Medulla oblongata (tissue), 1 donor: ENCODE measurements at regions not wholly inside any gene's neighbourhood (a gene's known extent, or its start where the extent isn't known, plus 50 kb on each side); places are given as distances from the start of the nearest gene placed in this dataset.

Experiments
- DNase-seq: peaks from one replicate; pipeline ENCODE4 v3.0.0-alpha.2; 2015; ENCODE audit errors: extremely low spot score

GRCh38 chr9:87280421-87280820, 217.2 kb upstream of the DAPK1 start:
- no peak for DNase-seq

DNA sequence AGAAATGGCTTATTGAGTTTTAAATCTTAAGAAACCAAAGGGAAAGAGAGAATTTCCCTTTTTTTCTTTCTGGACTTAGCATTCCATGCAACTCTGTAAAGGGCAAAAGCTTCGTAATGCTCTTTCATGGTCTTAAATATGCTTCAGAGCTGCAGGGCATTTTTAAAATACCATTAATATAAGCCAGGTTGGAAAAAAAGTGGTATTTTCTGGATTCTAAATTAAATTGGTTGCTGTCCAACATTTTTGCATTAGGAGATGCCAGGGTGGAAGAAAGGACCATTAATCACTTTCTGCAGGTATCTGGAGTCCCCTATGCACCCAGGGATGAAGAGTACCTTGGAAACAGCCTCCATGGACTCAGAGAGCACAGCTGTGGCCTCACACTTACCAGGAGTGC, 215.1 kb upstream of the DAPK1 start:
- DNase-seq = no peak

- DNase-seq = no peak
Observed at GRCh38 chr9:87283585-87283984, 214.1 kb upstream of the DAPK1 start.

- no peak for DNase-seq
Observed at GRCh38 chr9:87285183-87285850, 212.3 kb upstream of the DAPK1 start.

- no peak for DNase-seq
Observed at GRCh38 chr9:87286506-87286905, 211.2 kb upstream of the DAPK1 start.

GRCh38 chr9:87290241-87291052, 207.2 kb upstream of the DAPK1 start:
- no peak for DNase-seq

- no peak for DNase-seq
Observed at GRCh38 chr9:87292449-87293191, 205.0 kb upstream of the DAPK1 start.

DNA sequence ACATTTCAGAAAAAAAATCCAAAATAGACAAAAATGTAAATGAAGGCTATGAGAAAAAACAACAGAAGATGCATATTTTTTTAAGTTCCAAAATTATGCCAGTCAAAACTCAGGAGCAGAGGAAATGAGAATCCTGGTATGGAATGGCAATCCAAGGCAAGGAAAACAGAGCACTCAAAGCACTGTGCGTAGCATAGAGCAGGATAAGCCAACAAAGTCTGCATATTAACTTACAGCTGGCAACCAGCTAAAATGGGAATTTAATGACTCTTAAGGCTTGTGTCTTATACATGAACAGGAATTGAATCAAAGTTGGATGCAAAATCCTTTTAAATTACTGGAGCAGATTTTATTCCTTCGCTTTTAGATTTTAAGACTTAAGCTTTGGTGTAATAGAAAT, 203.5 kb upstream of the DAPK1 start:
- no peak for DNase-seq

DNA sequence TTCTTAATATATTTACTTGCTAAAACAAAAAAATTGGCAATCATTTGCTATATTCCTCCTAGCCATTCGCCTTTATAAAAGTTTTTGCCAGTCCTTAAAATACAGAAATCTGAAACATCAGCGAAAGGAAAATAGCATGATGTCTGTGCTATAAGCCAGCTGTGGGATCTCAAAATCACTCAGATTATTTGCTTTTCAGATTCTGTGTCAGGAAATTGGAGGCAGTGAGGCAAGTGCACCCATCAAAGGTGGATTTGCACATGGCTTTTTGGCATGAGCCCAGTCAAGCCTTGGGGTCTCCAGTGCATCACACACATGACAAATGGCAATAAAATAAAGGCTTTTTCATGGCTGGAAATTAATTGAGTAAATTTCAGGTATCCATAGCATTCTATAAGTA, 196.8 kb upstream of the DAPK1 start:
- no peak for DNase-seq

- DNase-seq = no peak
Observed at GRCh38 chr9:87301371-87301770, 196.3 kb upstream of the DAPK1 start.

- DNase-seq = no peak
Observed at GRCh38 chr9:87305151-87305550, 192.5 kb upstream of the DAPK1 start.

- DNase-seq = no peak
Observed at GRCh38 chr9:87306006-87306405, 191.7 kb upstream of the DAPK1 start.

- no peak for DNase-seq
Observed at GRCh38 chr9:87307848-87308247, 189.8 kb upstream of the DAPK1 start.

DNA sequence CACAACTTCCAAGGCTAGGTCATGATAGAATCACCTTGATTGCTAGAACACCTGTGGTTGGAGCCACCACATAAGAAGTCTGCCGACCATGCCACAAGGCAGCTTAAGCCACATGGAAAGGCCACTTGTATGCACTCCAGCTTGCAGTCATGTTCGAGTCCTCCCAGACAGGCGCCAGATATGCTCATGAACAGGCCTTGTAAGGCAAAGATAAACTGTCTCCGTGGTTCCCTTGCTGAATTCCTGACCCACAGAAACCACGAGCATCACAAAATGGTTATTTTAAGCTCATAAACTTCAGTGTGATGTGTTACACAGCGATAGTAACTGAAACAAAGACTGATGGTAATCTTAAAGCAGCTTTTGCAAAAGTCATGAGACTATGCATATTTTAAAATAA, 188.4 kb upstream of the DAPK1 start:
- DNase-seq = no peak

DNA sequence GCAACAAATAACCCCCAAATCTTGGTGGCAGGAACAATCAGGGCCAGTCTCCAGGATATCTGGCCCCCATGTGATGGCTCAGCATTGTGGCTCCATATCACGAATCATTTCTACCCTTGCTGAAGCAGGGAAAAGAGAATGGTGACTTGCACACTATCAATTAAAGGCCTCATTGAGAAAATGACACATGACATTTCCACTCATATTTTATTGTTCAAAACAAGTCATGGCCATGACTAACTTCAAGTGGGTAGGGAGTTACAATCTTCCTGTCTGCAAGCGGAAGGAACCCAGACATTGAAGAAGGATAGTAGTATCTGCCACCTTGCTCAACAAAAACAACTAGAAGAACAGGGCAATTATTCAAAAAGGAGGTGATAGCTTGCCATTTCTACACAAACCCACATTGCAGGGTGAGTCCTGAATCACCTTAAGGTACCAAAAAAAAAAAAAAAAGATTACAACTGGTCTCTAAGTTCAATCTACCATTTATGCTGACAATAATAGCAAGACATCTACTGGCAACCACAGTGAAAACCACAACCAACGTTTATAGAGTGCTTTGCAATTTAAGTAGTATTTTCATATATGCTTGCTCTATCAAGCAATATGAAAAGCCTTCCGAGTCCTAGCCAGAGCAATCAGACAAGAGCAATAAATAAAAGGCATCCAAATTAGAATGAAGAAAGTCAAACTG, 186.7 kb upstream of the DAPK1 start:
- no peak for DNase-seq

GRCh38 chr9:87319656-87320055, 178.0 kb upstream of the DAPK1 start:
- DNase-seq = no peak

DNA sequence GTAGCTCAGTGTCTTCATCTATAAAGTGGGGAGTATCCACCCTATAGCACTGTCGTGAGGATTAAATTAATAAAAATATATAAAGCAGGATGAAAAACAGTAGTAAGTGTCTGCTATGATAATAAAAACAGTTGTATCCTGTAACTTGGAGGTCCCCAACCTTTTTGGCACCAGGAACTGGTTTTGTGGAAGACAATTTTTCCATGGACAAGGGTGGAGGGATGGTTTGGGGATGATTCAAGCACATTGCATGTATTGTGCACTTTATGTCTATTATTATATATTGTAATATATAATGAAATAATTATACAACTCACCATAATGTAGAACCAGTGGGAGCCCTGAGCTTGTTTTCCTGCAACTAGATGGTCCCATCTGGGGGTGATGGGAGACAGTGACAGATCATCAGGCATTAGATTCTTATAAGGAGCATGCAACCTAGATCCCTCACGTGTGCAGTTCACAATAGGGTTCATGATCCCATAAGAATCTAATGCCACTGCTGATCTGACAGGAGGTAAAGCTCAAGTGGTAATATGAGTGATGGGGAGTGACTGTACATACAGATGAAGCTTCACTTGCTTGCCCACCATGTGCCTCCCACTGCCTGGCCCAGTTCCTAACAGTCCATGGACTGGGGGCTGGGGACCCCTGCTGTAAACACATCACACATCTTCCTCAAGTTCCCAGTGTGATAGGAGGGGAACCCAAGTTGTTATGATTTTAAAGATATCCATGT, 177.4 kb upstream of the DAPK1 start:
- DNase-seq = no peak

DNA sequence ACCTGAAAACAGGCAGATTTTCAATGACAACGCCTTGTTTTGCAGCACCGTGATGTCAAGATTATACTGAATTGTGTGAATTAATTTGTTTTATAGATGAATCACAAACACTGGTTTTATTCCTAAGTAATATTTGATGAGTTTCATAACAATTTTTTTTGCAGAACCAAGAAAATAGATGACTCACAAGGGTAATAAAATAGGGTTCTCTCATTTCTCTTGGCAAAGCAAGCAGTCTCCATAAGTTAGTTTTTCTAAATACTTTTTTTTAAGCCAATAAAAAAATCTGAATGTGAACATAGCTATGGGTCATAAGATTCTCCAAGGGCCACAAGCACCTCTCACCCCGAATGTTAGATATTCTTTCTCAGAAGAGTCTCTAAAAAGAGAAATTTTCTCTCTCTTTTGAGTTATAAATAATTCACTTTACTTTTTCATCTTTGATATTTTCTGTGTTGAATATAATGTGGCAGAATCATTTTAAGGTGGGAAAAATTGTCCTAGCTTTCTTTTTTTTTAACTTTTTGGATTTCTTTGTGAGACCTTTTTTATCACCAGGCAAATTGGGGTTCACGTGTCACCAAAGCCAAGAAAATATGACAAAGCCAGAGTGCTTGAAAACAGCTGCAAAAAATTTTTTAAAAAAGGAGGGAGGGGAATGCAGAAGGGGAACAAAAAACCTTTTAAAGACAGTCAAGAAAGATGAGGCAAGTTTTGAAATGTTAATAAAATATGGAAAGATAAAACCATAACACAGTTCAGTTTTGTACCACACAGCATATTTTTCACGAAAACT, 174.6 kb upstream of the DAPK1 start:
- DNase-seq = no peak

GRCh38 chr9:87323928-87324327, 173.7 kb upstream of the DAPK1 start:
- DNase-seq = no peak

DNA sequence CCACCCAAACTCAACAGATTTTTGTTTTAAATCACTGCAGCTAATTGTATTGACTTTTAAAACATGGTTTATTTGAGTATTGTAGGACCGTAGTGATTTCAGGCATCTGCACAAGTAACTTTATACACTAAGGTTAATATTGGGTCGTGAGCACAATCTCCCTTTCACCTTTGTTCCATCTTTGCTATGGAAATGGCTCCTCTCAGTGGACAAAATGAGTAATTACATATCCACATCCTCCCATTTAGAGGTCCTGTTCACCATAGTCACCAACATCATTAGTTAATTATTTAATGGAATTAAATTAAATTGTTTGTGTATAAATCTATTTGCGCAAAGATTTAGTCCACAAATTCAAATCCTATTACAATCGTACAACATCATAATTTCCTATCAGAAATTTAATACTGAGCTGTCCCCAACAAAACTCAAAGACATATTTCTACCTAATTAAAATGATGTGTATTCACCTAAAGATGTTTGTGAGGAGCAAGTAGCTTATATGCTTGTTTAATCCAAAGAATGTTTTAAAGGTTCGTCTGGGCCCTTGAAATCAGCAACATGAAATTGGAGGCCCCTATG, 173.0 kb upstream of the DAPK1 start:
- peak; percentile 85 for DNase-seq
